Stimulated activated naive CD8-positive, alpha-beta T cell treated with anti-CD3 and anti-CD28 coated beads, Interleukin-15, amount 100 ng/mL, for 72 hours (primary cell): ENCODE measurements at regions not wholly inside any gene's neighbourhood (a gene's known extent, or its start where the extent isn't known, plus 50 kb on each side); places are given as distances from the start of the nearest gene placed in this dataset.

Experiments used
- ATAC-seq: fragments of 150-1000 bp; cut with Tn5 transposase; 2 replicates; pipeline ENCODE4 v1.10.0; 2021; ENCODE audit warnings: mild to moderate bottlenecking, moderate library complexity
- DNase-seq, 2 donors: peaks; one replicate each; pipeline ENCODE4 v3.0.0; 2021 to 2022
- H3K27ac Mint-ChIP-seq, 2 donors: one replicate each; pipeline ENCODE4 v1.8.0; 2022; ENCODE audit warnings: mild to moderate bottlenecking in 2 of 2, mixed read lengths in 2 of 2, moderate library complexity in 2 of 2
- H3K27me3 Mint-ChIP-seq: one replicate; pipeline ENCODE4 v1.8.0; 2022; ENCODE audit warnings: mixed read lengths
- H3K4me1 Mint-ChIP-seq: one replicate; pipeline ENCODE4 v1.8.0; 2022; ENCODE audit warnings: mild to moderate bottlenecking, mixed read lengths
- H3K4me3 Mint-ChIP-seq, 2 donors: one replicate each; pipeline ENCODE4 v1.8.0; 2022; ENCODE audit warnings: mild to moderate bottlenecking in 2 of 2, mixed read lengths in 2 of 2, moderate library complexity in 1 of 2
- H3K9me3 Mint-ChIP-seq, 2 donors: one replicate each; pipeline ENCODE4 v1.8.0; 2022; ENCODE audit warnings: mixed read lengths in 2 of 2

- no peaks in the 10 kb centered on the region for H3K27me3 Mint-ChIP-seq
Observed at GRCh38 chr4:137656661-137657060, 124.4 kb upstream of the PCDH18 start.

GRCh38 chr4:137655302-137655701 is 123.0 kb upstream of the PCDH18 start:
- Mint-ChIP-seq H3K4me1 (no peaks in the 10 kb centered on the region), H3K27me3 (no peaks in the 10 kb centered on the region), H3K9me3 (peaks cover 0 to 6% of the 10 kb centered on the region in 2 donors), H3K27ac (peak overlapping the region in 1 of 2 donors; percentile 57), H3K4me3 (no peak overlapping the region)
- ATAC-seq: no peak
- DNase-seq: no peak

More at GRCh38 chr4:137656661-137657060, 124.4 kb upstream of the PCDH18 start:
- ATAC-seq (no peak), DNase-seq (no peak)
- Mint-ChIP-seq H3K4me3 (no peak overlapping the region), H3K9me3 (peaks cover 0 to 10% of the 10 kb centered on the region in 2 donors), H3K27ac (peak overlapping the region in 1 of 2 donors; percentile 50), H3K4me1 (no peaks in the 10 kb centered on the region)

- Mint-ChIP-seq H3K27ac (no peak overlapping the region), H3K4me3 (no peak overlapping the region), H3K9me3 (no peaks in the 10 kb centered on the region), H3K27me3 (no peaks in the 10 kb centered on the region), H3K4me1 (no peaks in the 10 kb centered on the region)
- no peak for DNase-seq
- ATAC-seq: no peak
Observed at GRCh38 chr4:137651128-137651527, 118.8 kb upstream of the PCDH18 start.

- Mint-ChIP-seq H3K27ac (no peak overlapping the region), H3K4me3 (no peak overlapping the region), H3K27me3 (no peaks in the 10 kb centered on the region), H3K4me1 (no peaks in the 10 kb centered on the region), H3K9me3 (no peaks in the 10 kb centered on the region)
- ATAC-seq (no peak), DNase-seq (no peak)
Observed at GRCh38 chr4:137649711-137650450, 117.6 kb upstream of the PCDH18 start.

GRCh38 chr4:137648531-137648930 is 116.2 kb upstream of the PCDH18 start:
- Mint-ChIP-seq H3K27ac (no peak overlapping the region), H3K9me3 (peaks cover 0 to 3% of the 10 kb centered on the region in 2 donors), H3K4me1 (no peaks in the 10 kb centered on the region), H3K27me3 (no peaks in the 10 kb centered on the region), H3K4me3 (no peak overlapping the region)
- ATAC-seq (no peak), DNase-seq (no peak)

GRCh38 chr4:137647375-137647774 is 115.1 kb upstream of the PCDH18 start:
- Mint-ChIP-seq H3K9me3 (peaks cover 0 to 9% of the 10 kb centered on the region in 2 donors), H3K4me1 (no peaks in the 10 kb centered on the region)

GRCh38 chr4:137644201-137644600 is 111.9 kb upstream of the PCDH18 start:
- Mint-ChIP-seq H3K27me3 (no peaks in the 10 kb centered on the region), H3K4me1 (no peaks in the 10 kb centered on the region), H3K9me3 (peaks cover 0 to 9% of the 10 kb centered on the region in 2 donors), H3K27ac (no peak overlapping the region), H3K4me3 (no peak overlapping the region)
- ATAC-seq: no peak
- DNase-seq: no peak

More at GRCh38 chr4:137647375-137647774, 115.1 kb upstream of the PCDH18 start:
- DNase-seq (no peak), ATAC-seq (no peak)
- Mint-ChIP-seq H3K4me3 (no peak overlapping the region), H3K27me3 (no peaks in the 10 kb centered on the region), H3K27ac (no peak overlapping the region)

GRCh38 chr4:137641544-137641943 is 109.2 kb upstream of the PCDH18 start:
- Mint-ChIP-seq H3K4me1 (no peaks in the 10 kb centered on the region), H3K4me3 (no peak overlapping the region), H3K27me3 (no peaks in the 10 kb centered on the region), H3K27ac (no peak overlapping the region), H3K9me3 (peaks cover 0 to 9% of the 10 kb centered on the region in 2 donors)
- ATAC-seq: no peak
- no peak for DNase-seq

- Mint-ChIP-seq H3K4me3 (no peak overlapping the region), H3K27me3 (no peaks in the 10 kb centered on the region), H3K4me1 (no peaks in the 10 kb centered on the region), H3K9me3 (peaks cover 0 to 9% of the 10 kb centered on the region in 2 donors), H3K27ac (no peak overlapping the region)
- ATAC-seq: no peak
- DNase-seq: no peak
Observed at GRCh38 chr4:137640838-137641158, 108.5 kb upstream of the PCDH18 start.

GRCh38 chr4:137640156-137640837 is 108.0 kb upstream of the PCDH18 start:
- DNase-seq (no peak), ATAC-seq (no peak)
- no peaks in the 10 kb centered on the region for H3K27me3 Mint-ChIP-seq
- no peak overlapping the region for H3K27ac Mint-ChIP-seq
- H3K4me3 Mint-ChIP-seq: no peak overlapping the region
- peaks cover 2 to 10% of the 10 kb centered on the region in 2 donors for H3K9me3 Mint-ChIP-seq
- H3K4me1 Mint-ChIP-seq: no peaks in the 10 kb centered on the region

- ATAC-seq: no peak
- Mint-ChIP-seq H3K27ac (no peak overlapping the region), H3K9me3 (peaks cover 4 to 13% of the 10 kb centered on the region in 2 donors), H3K4me1 (no peaks in the 10 kb centered on the region), H3K27me3 (no peaks in the 10 kb centered on the region), H3K4me3 (no peak overlapping the region)
- no peak for DNase-seq
Observed at GRCh38 chr4:137638934-137639333, 106.6 kb upstream of the PCDH18 start.

- no peak overlapping the region for H3K4me3 Mint-ChIP-seq
- no peaks in the 10 kb centered on the region for H3K4me1 Mint-ChIP-seq
- ATAC-seq (no peak), DNase-seq (no peak)
- H3K27ac Mint-ChIP-seq: no peak overlapping the region
- peaks cover 4 to 8% of the 10 kb centered on the region in 2 donors for H3K9me3 Mint-ChIP-seq
- no peaks in the 10 kb centered on the region for H3K27me3 Mint-ChIP-seq
Observed at GRCh38 chr4:137635601-137636000, 103.3 kb upstream of the PCDH18 start.

- no peak overlapping the region for H3K4me3 Mint-ChIP-seq
- no peaks in the 10 kb centered on the region for H3K27me3 Mint-ChIP-seq
- H3K27ac Mint-ChIP-seq: no peak overlapping the region
- ATAC-seq (no peak), DNase-seq (no peak)
- peaks cover 4 to 8% of the 10 kb centered on the region in 2 donors for H3K9me3 Mint-ChIP-seq
- no peaks in the 10 kb centered on the region for H3K4me1 Mint-ChIP-seq
Observed at GRCh38 chr4:137635108-137635507, 102.8 kb upstream of the PCDH18 start.

GRCh38 chr4:137632842-137633241 is 100.5 kb upstream of the PCDH18 start:
- peaks cover 4 to 8% of the 10 kb centered on the region in 2 donors for H3K9me3 Mint-ChIP-seq
- no peak for DNase-seq
- H3K4me1 Mint-ChIP-seq: no peaks in the 10 kb centered on the region
- H3K4me3 Mint-ChIP-seq: no peak overlapping the region
- no peaks in the 10 kb centered on the region for H3K27me3 Mint-ChIP-seq
- H3K27ac Mint-ChIP-seq: no peak overlapping the region
- no peak for ATAC-seq

GRCh38 chr4:137631605-137632004 is 99.3 kb upstream of the PCDH18 start:
- Mint-ChIP-seq H3K9me3 (peaks cover 4 to 8% of the 10 kb centered on the region in 2 donors), H3K4me3 (no peak overlapping the region), H3K27me3 (no peaks in the 10 kb centered on the region), H3K27ac (no peak overlapping the region), H3K4me1 (no peaks in the 10 kb centered on the region)
- DNase-seq (no peak), ATAC-seq (peak; percentile 37)

GRCh38 chr4:137630252-137630651 is 98.0 kb upstream of the PCDH18 start:
- no peak for ATAC-seq
- Mint-ChIP-seq H3K4me1 (no peaks in the 10 kb centered on the region), H3K27me3 (no peaks in the 10 kb centered on the region), H3K27ac (no peak overlapping the region), H3K4me3 (no peak overlapping the region), H3K9me3 (peaks cover 3 to 5% of the 10 kb centered on the region in 2 donors)
- DNase-seq: no peak
